HL-60 (cell line): ENCODE measurements at regions not wholly inside any gene's neighbourhood (a gene's known extent, or its start where the extent isn't known, plus 50 kb on each side); places are given as distances from the start of the nearest gene placed in this dataset.

Experiments
- DNase-seq, 2 experiments: peaks; one replicate each; pipeline ENCODE4 v3.0.0-alpha.2; 2010 to 2020; ENCODE audit warnings: low read depth in 1 of 2, low spot score in 1 of 2
- H3K27ac ChIP-seq: fragments of 250-450 bp; sonication (Bioruptor Pico); replicated peaks from 2 replicates; pipeline ENCODE4 v1.5.1; 2020; ENCODE audit warnings: mild to moderate bottlenecking, moderate library complexity
- H3K27me3 ChIP-seq: fragments of 250-450 bp; sonication (Bioruptor Pico); 2 replicates; pipeline ENCODE4 v1.5.1; 2021; ENCODE audit warnings: mild to moderate bottlenecking, moderate library complexity; ENCODE audit not compliant: insufficient read depth, poor library complexity, severe bottlenecking
- H3K4me3 ChIP-seq: replicated peaks from 2 replicates; pipeline ENCODE4 v1.5.1; 2011; ENCODE audit warnings: mild to moderate bottlenecking, control low read depth, low read length; ENCODE audit not compliant: insufficient read depth
- CTCF ChIP-seq: IDR thresholded peaks from one replicate; pipeline ENCODE4 v1.5.1; 2011; ENCODE audit warnings: low read length, control low read depth, inconsistent platforms; ENCODE audit not compliant: insufficient read depth
- GABPA ChIP-seq: IDR thresholded peaks from 2 replicates; pipeline ENCODE4 v1.6.1; 2012; ENCODE audit warnings: low read depth
- POLR2AphosphoS5 ChIP-seq: IDR thresholded peaks from 2 replicates; pipeline ENCODE4 v1.6.1; 2012; ENCODE audit warnings: low read depth
- REST ChIP-seq: IDR thresholded peaks from 2 replicates; pipeline ENCODE4 v1.6.1; 2012; ENCODE audit warnings: low read depth; ENCODE audit not compliant: insufficient replicate concordance
- SPI1 ChIP-seq: IDR thresholded peaks from 2 replicates; pipeline ENCODE4 v1.6.1; 2012; ENCODE audit warnings: low read depth, mild to moderate bottlenecking, borderline replicate concordance

- Histone ChIP-seq H3K4me3 (no peak overlapping the region), H3K27ac (no peak overlapping the region), H3K27me3 (peaks cover under 1% of the 10 kb centered on the region)
- TF ChIP-seq REST: no peak
- TF ChIP-seq GABPA: no peak
- TF ChIP-seq POLR2AphosphoS5: no peak
- TF ChIP-seq SPI1: no peak
- TF ChIP-seq CTCF: no peak
- peak in 1 of 2 experiments; percentile 21 for DNase-seq
Measured at GRCh38 chr2:23200787-23201114, 184.2 kb upstream of the KLHL29 start.

- Histone ChIP-seq H3K4me3 (no peak overlapping the region), H3K27ac (no peak overlapping the region), H3K27me3 (no peaks in the 10 kb centered on the region)
- no peak for DNase-seq
- TF ChIP-seq GABPA: no peak
- TF ChIP-seq POLR2AphosphoS5: no peak
- TF ChIP-seq SPI1: no peak
- no peak for TF ChIP-seq REST
- TF ChIP-seq CTCF: no peak
Measured at GRCh38 chr2:23203383-23203782, 181.6 kb upstream of the KLHL29 start.

GRCh38 chr2:23204685-23205242 is 180.2 kb upstream of the KLHL29 start:
- no peaks in the 10 kb centered on the region for H3K27me3 ChIP-seq
- no peak for TF ChIP-seq REST
- TF ChIP-seq CTCF: no peak
- TF ChIP-seq SPI1: no peak
- no peak for TF ChIP-seq POLR2AphosphoS5
- no peak for TF ChIP-seq GABPA
- no peak for DNase-seq

More at GRCh38 chr2:23204685-23205242, 180.2 kb upstream of the KLHL29 start:
- no peak overlapping the region for H3K4me3 ChIP-seq
- no peak overlapping the region for H3K27ac ChIP-seq
